IPS DF 4.7 (cell line): ENCODE measurements at regions not wholly inside any gene's neighbourhood (a gene's known extent, or its start where the extent isn't known, plus 50 kb on each side); places are given as distances from the start of the nearest gene placed in this dataset.

Experiments used
- DNase-seq: peaks from one replicate; pipeline ENCODE4 v3.0.0-alpha.2; 2013; ENCODE audit warnings: low spot score; ENCODE audit errors: extremely low read depth

DNA sequence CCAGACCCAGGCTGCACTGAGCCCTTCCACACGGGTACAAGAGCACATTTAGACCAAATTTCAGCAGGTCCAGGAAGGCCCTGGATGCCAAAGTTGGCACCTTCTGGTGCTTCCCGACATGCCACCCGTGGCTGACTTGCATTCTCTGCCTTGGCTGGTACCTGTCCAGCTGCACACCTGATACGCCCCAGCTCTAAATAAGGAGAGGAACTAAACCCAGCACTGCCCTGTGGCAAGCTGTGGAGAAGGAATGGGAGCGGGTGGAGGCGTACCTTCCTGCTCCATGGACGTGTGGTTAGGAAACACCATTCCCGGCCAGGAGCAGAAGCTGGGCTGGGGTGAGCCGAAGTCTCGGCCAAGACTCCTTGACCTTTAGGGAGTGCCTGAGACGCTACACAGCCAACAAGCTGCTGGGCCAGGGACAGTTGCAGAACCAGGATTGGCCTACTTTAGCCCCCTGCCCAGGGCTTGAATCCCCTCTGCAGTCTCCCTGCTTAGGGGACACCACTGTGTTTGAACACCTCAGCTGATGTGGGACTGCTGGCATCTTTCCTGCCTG is 86.5 kb upstream of the TAF1B start:
- DNase-seq = no peak

GRCh38 chr2:9757501-9758264 is 85.6 kb upstream of the TAF1B start:
- DNase-seq = no peak

- DNase-seq = no peak
Measured at GRCh38 chr2:9758741-9759140, 84.5 kb upstream of the TAF1B start.

DNA sequence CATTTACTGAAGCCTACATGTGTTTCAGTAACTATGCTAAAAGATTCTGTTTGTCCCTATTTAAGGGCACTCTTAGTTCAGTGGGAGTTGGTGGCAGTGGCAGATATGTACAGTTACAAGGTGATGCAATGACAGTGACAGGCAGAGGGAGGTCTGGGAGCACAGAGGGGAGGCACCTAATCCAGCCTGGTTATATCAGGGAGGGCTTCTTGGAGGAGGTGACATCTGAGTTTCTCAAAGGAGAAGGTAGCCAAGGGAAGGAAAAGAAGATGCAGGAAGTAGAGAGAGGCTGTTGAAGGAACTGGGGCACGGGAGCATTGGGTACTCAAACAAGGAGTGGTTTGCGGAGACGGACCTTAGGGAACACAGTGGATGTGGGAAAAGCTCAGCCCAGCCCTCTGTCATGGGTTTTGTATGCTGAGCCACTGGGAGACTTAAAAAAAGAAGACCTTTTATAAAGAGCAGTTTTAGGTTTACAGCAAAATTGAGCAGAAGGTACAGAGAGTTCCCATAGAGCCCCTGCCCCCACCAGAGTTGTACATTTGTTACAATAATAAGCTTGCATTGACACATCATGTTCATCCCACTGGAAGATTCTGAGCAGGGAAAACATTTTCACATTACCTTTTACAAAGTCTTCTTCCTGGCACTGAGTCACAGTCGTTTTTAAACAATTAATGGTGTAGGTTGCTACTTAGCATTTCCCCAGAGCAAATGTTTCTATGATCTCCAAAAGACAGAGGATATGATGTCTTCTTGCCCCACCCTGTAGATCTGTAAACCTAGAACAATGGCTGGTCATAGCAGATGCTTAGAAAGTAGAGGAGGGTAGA is 83.0 kb upstream of the TAF1B start:
- no peak for DNase-seq

- DNase-seq = no peak
Measured at GRCh38 chr2:9760902-9761228, 82.4 kb upstream of the TAF1B start.

DNA sequence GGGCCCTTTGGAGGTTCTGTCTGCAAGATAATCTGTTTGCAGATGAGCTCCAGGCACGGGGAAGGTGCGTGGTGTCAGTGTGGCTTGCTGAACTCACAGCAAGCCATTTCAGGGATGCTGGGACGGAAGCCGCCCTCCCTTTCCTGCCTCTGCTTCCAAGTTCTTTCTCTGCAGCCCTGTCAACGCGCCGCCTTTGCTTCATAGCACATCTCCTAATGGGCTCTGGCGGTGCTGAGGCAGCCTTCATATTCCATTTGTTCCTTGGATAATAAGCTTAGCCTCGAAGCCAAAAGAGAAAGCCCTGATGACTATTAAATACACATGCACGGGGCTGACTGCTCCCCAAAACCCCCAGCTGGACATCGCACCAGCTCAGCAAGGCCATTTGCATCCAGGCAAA is 81.7 kb upstream of the TAF1B start:
- no peak for DNase-seq

GRCh38 chr2:9762164-9762563 is 81.1 kb upstream of the TAF1B start:
- DNase-seq = no peak

- DNase-seq = no peak
Measured at GRCh38 chr2:9762941-9763340, 80.3 kb upstream of the TAF1B start.

GRCh38 chr2:9763356-9764152 is 79.7 kb upstream of the TAF1B start:
- DNase-seq = no peak

- no peak for DNase-seq
Measured at GRCh38 chr2:9764153-9764778, 79.0 kb upstream of the TAF1B start.

DNA sequence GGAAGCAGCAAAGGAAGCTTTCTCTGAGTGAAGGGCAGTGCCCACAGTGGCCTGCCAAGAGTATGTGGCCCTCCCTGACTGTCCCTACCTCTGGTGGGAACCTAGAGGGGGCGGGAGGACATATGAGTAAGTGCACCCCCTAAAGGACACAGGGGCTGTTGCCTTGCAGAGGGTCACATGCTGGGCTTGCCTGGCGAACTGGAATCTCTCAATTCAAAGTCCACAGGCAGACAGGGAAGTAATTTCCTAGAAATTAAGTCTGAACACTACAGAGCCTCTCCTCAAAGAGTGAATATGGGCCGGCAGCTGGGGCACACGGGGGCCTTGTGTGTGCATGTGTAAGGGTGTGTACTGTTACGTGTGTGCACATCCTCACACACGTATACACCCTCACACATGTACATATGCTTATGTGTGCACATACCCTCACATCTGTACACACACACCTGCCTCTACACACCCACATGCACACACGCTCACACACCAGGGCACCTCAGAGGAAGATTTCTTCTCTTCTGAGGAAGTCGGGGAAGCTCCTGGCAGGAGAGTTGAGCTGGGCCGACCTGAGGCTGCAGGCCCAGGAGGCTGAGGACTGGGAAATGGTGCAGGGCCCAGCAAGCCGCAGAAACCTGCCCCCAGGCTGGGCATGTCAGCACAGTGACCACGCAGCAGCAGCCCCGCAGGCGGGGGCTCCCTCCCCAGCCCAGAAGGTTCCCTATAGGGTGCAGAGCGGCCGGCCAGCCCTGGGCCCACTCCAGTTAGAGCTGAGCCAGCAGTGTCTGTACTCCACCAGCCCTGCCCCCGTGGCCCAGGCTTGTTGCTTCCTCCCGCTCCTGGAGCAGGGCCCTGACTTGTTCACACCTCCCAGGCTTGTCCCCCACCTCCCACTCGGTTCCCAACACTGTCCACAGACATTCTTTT is 77.4 kb upstream of the TAF1B start:
- DNase-seq = no peak

- DNase-seq = no peak
Measured at GRCh38 chr2:9767656-9768281, 75.5 kb upstream of the TAF1B start.

GRCh38 chr2:9768388-9768787 is 74.9 kb upstream of the TAF1B start:
- DNase-seq = no peak

DNA sequence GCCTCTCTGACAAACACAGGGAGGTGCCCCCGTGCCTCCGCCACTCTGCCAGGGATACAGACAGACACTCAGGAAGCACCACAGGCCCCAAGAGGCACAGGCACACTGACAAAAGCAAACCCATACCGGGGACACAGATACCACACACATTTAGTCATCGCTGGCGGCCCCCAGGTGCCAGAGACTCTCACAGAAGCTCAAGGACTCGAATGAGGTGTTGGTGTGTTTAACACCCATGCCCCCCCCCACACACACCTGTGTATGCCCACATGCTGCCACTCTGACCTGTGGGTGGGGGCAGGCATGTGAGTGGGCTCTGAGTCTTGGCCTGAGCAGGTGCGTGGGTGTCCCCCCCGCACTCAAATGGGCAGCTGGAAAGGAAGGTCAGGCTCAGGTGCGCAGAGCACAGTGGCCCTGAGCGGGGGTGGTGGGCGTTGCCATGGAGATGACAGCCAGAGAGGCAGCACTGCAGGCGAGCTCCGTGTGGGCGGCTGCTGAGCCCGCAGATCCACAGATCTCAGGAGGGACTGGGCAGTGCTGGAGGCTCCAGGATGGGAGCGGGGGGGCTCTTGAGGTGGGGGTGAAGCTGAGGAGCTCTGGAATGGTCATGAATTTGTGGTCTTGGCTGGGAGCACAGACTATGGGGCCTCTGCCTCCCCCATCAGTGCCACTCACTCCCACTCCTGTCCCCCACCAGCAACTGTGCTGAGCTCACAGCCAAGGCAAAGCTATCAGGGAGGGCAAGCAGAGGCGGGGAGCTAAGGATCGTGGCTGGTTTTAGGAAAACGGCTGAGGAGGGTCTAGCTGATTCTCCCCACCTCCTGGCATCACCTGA is 73.9 kb upstream of the TAF1B start:
- no peak for DNase-seq

- DNase-seq = no peak
Measured at GRCh38 chr2:9770006-9770307, 73.3 kb upstream of the TAF1B start.

GRCh38 chr2:9770308-9771100 is 72.8 kb upstream of the TAF1B start:
- DNase-seq = peak; percentile 69

DNA sequence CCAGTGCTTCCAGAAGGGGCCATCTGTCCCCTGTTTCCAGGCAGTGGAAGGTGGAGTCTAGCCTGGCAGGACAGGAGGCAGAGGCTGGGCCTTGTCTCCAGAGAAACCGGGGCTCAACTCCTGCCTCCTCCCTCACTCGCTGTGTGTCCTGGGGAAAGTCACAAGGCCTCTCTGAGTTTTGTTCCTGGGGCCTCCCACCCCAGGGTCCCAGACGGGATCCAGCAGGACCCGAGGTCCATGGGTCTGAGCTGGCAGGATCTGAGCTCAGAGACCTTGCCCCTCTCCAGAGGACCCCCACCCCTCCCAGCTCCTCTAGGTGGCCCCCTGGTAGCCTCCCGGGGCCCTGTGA is 72.2 kb upstream of the TAF1B start:
- no peak for DNase-seq

- DNase-seq = no peak
Measured at GRCh38 chr2:9771481-9772017, 71.7 kb upstream of the TAF1B start.
